Transverse colon (tissue), 4 donors: ENCODE measurements at regions not wholly inside any gene's neighbourhood (a gene's known extent, or its start where the extent isn't known, plus 50 kb on each side); places are given as distances from the start of the nearest gene placed in this dataset.

Source experiments
- DNase-seq: peaks from one replicate; pipeline ENCODE4 v3.0.0-alpha.2; 2019
- H3K27ac ChIP-seq, 4 donors: fragments of 200-600 bp; sonication (generic); 2 replicates each; pipeline ENCODE4 v1.5.1; 2016 to 2018; ENCODE audit warnings: inconsistent platforms in 4 of 4
- H3K27me3 ChIP-seq: fragments of 200-600 bp; sonication (generic); 2 replicates; pipeline ENCODE4 v1.5.1; 2017; ENCODE audit warnings: inconsistent platforms
- H3K36me3 ChIP-seq, 4 donors: fragments of 200-600 bp; sonication (generic); 2 replicates each; pipeline ENCODE4 v1.5.1; 2017 to 2019; ENCODE audit warnings: inconsistent platforms in 4 of 4
- H3K4me1 ChIP-seq, 4 donors: fragments of 200-600 bp; sonication (generic); 2 replicates each; pipeline ENCODE4 v1.5.1; 2017 to 2020; ENCODE audit warnings: inconsistent platforms in 4 of 4
- H3K4me3 ChIP-seq, 4 donors: fragments of 200-600 bp; sonication (generic); 1 replicate in 1 of 4; 2 replicates in 3 of 4; pipeline versions ENCODE4 v1.5.1 to v1.6.1; 2017 to 2019; ENCODE audit warnings: inconsistent platforms in 4 of 4
- H3K9me3 ChIP-seq, 2 donors: fragments of 200-600 bp; sonication (generic); 2 replicates each; pipeline ENCODE4 v1.5.1; 2017 to 2019; ENCODE audit warnings: inconsistent platforms in 2 of 2
- EP300 ChIP-seq: sonication (generic); formaldehyde crosslinking; IDR thresholded peaks from one replicate; pipeline ENCODE4 v1.6.1; 2017; ENCODE audit warnings: antibody characterized with exemption, low read depth
- POLR2A ChIP-seq: fragments of 450-650 bp; IDR thresholded peaks from one replicate; pipeline ENCODE4 v1.6.1; 2016; ENCODE audit warnings: antibody characterized with exemption, mild to moderate bottlenecking, moderate library complexity
- POLR2AphosphoS5 ChIP-seq, 3 donors: sonication (generic); formaldehyde crosslinking; IDR thresholded peaks; one replicate each; pipeline ENCODE4 v1.6.1; 2016; ENCODE audit warnings: antibody characterized with exemption in 3 of 3
- WGBS, 2 donors: methylation state at CpG; one replicate each; pipeline ENCODE4 v1.1.5; 2018; ENCODE audit warnings: low coverage in 1 of 2; 5-methylcytosine and 5-hydroxymethylcytosine counted together
- in situ Hi-C, 4 donors: fragments of 200-750 bp; cut with MboI; loops; one replicate each; pipeline versions ENCODE4 v1.15.0 to v1.15.1; 2017; ENCODE audit warnings: low sequenced_read_pairs in 3 of 4, low pct_ligation_motif_present in 1 of 4, low pct_unique_long_range_greater_than_20kb in 1 of 4
- intact Hi-C: fragments of 100-400 bp; cut with DNase I; formaldehyde crosslinking; loops from one replicate; pipeline ENCODE4 v1.15.1; 2023; ENCODE audit warnings: low total_unique reads
- TF ChIP-seq, protein P1 (sequence below), 5 experiments: fragments of 200-600 bp in 3 of 5; fragments of 450-650 bp in 2 of 5; sonication (generic) in 3 of 5; IDR thresholded peaks; 1 replicate in 2 of 5; 2 replicates in 3 of 5; pipeline ENCODE4 v1.5.1; 2016 to 2017; ENCODE audit warnings: antibody characterized with exemption in 5 of 5, inconsistent platforms in 3 of 5, mild to moderate bottlenecking in 2 of 5, moderate library complexity in 1 of 5

DNA sequence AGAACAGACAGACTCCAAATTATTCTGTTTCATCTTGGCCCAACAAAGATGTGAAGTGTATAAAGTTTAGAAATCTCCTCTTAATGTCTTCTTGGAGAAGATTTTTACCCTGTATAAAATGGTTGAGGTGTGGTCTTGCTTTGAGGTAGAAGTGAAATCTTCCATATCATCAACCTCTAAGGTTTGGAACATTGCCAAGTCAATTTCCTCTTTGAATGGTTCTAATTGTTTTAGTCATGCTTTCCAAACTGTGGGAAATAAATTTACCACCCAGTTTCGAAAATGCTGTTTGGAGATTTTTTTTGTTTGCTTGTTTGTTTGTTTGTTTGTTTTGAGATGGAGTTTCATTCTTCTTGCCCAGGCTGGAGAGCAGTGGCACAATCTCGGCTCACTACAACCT is 174.1 kb upstream of the ADAMTS3 start:
- no peaks in the 10 kb centered on the region for H3K36me3 ChIP-seq
- no peak for DNase-seq
- 50 to 64% methylated on average over 1 to 2 of the region's 2 CpGs for WGBS, 2 donors
- intact Hi-C loops (loop anchor here (2.0 kb wide), 1 partner anchor 60 kb away; no protein-coding TSS in a partner anchor), in situ Hi-C loops (no loop called here)
- H3K4me3 ChIP-seq = no peak overlapping the region
- no peaks in the 10 kb centered on the region for H3K9me3 ChIP-seq
- H3K27ac ChIP-seq = no peak overlapping the region
- no peaks in the 10 kb centered on the region for H3K4me1 ChIP-seq
- H3K27me3 ChIP-seq = no peaks in the 10 kb centered on the region
- TF ChIP-seq, protein P1, sequence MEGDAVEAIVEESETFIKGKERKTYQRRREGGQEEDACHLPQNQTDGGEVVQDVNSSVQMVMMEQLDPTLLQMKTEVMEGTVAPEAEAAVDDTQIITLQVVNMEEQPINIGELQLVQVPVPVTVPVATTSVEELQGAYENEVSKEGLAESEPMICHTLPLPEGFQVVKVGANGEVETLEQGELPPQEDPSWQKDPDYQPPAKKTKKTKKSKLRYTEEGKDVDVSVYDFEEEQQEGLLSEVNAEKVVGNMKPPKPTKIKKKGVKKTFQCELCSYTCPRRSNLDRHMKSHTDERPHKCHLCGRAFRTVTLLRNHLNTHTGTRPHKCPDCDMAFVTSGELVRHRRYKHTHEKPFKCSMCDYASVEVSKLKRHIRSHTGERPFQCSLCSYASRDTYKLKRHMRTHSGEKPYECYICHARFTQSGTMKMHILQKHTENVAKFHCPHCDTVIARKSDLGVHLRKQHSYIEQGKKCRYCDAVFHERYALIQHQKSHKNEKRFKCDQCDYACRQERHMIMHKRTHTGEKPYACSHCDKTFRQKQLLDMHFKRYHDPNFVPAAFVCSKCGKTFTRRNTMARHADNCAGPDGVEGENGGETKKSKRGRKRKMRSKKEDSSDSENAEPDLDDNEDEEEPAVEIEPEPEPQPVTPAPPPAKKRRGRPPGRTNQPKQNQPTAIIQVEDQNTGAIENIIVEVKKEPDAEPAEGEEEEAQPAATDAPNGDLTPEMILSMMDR (IDR thresholded peaks at IDR 0.05) = no peak
- TF ChIP-seq POLR2AphosphoS5 (IDR thresholded peaks at IDR 0.05) (no peak), POLR2A (no peak), EP300 (no peak)

DNA sequence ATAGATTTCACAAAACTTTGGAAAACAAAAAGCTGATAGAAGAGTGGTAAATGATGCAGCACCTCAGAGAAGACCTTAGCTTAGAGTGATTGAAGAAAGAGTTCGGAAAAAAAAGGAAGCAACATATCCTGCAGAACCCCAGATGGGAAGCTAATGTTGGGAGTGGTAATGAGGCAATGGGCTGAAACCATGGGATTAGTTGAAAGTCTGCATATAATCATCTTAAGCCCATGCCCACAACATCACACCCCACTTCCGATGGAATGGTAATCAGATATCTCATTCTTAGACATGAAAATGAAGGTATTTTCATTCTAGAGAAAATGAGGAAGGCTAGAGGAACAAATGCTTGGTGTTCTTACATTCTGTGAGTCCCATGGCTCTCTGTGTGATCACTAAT is 146.3 kb upstream of the ADAMTS3 start:
- intact Hi-C loops = no loop called here

DNA sequence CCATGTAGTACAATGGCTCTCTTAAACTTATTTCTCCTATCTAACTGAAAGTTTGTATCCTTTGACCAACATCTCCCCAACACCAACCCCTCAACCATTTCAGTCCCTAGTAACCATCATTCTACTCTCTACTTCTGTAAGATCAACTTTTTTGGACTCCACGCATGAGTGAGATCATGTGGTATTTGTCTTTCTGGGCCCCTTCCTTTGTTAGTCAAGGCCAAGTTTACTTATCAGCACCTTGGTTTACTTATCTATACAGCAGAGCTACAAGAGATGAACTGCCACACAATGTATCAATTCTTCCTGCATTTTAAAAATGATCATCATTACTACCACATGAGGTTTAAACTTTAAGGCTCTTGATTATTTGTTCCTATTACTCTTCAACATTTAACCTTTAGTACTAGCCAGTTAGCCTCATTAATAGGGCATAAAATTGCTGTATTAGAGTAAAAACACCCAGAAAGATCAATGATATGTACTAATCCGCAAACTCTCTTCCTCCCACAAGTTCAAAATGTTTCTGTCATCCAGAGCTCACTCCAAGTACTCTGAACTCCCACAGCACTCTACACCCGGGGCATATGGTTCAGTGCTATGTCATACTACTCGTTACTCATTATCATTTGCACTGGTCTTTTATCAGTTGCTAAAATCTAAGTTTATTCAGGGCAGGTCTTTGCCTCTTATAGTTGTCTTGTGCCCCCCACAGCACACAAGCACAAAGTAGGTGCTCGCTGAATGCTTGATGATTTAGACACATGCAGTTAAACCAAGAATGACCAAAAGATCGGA is 145.7 kb upstream of the ADAMTS3 start:
- Histone ChIP-seq H3K36me3 (no peaks in the 10 kb centered on the region), H3K27ac (no peak overlapping the region), H3K4me3 (no peak overlapping the region), H3K27me3 (no peaks in the 10 kb centered on the region), H3K9me3 (no peaks in the 10 kb centered on the region), H3K4me1 (no peaks in the 10 kb centered on the region)
- DNase-seq = no peak
- WGBS, 2 donors = 65 to 66% methylated on average over 6 of the region's 6 CpGs
- no peak for TF ChIP-seq POLR2A
- TF ChIP-seq EP300 = no peak
- in situ Hi-C loops (loop anchor here in 2 of 4 donors (25.0 kb wide), 1 partner anchor 298 kb away; no protein-coding TSS in a partner anchor), intact Hi-C loops (no loop called here)

More for the DNA sequence above, 146.3 kb upstream of the ADAMTS3 start:
- Histone ChIP-seq H3K36me3 (no peaks in the 10 kb centered on the region), H3K4me3 (no peak overlapping the region), H3K9me3 (no peaks in the 10 kb centered on the region), H3K4me1 (no peaks in the 10 kb centered on the region), H3K27me3 (no peaks in the 10 kb centered on the region), H3K27ac (no peak overlapping the region)
- TF ChIP-seq, protein P1 (IDR thresholded peaks at IDR 0.05) = no peak
- no peak for TF ChIP-seq EP300
- no peak for TF ChIP-seq POLR2AphosphoS5 (IDR thresholded peaks at IDR 0.05)
- in situ Hi-C loops = loop anchor here in 2 of 4 donors (25.0 kb wide), 1 partner anchor 297 kb away; no protein-coding TSS in a partner anchor
- DNase-seq = no peak
- WGBS, 2 donors = 81 to 89% methylated on average over 2 of the region's 2 CpGs

DNA sequence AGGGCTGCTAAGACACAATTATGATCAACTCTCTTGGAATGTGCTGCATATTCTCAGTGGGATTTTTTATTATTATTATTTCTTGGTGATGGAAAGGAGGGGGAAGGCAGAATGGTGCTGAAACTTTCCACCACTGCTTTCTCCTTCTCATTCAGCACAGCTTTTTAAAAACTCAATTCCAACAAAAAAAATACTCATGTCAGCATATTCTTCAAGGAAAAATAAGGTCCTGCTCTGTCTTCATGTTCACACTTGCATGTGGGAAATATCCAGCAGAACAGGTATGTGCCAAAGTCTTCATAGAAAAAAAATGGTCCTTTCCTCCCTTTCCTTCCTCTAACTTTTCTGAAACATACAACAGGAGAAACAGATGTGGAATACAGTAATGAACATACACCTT is 144.0 kb upstream of the ADAMTS3 start:
- DNase-seq = no peak
- no peaks in the 10 kb centered on the region for H3K27me3 ChIP-seq
- no peak overlapping the region for H3K4me3 ChIP-seq
- intact Hi-C loops (no loop called here), in situ Hi-C loops (loop anchor here in 2 of 4 donors (25.0 kb wide), 1 partner anchor 299 kb away; no protein-coding TSS in a partner anchor)
- no peaks in the 10 kb centered on the region for H3K4me1 ChIP-seq
- H3K36me3 ChIP-seq = no peaks in the 10 kb centered on the region
- H3K9me3 ChIP-seq = no peaks in the 10 kb centered on the region
- TF ChIP-seq POLR2A (no peak), POLR2AphosphoS5 (IDR thresholded peaks at IDR 0.05) (no peak), EP300 (no peak)
- TF ChIP-seq, protein P1 (IDR thresholded peaks at IDR 0.05) = no peak
- no peak overlapping the region for H3K27ac ChIP-seq
